ENCODE measurements at regions not wholly inside any gene's neighbourhood (a gene's known extent, or its start where the extent isn't known, plus 50 kb on each side); places are given as distances from the start of the nearest gene placed in this dataset.

DNA sequence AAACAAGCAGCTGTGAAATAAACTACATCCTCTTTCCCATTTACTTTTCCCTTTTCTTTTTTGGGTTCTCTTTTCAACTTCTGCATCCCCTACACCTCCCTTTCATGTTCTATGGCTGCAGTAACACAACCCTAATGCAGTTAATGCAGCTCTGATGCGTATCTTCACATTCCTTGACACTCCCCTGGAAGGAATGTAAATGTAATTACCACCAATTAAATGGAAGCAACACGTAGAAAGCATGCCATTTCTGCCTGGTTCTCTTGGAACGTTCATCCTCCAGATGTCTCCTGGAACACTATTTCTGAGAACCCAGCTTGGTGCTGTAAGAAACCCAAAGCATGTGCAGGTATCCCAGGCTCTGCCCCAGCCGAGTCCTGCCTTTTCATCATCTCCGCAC is 166.8 kb upstream of the FREM2 start:
- no peak overlapping the region for H3K9ac ChIP-seq (ENCODE audit: low read depth, low read length)
- H3K4me1 ChIP-seq (ENCODE audit: control insufficient read depth, insufficient read depth, low read length), result no peaks in the 10 kb centered on the region
- no peak overlapping the region for H3K4me3 ChIP-seq (ENCODE audit: low read depth, low read length)
- H3K9me3 ChIP-seq (ENCODE audit: control insufficient read depth, insufficient read depth, low read length), result no peaks in the 10 kb centered on the region
- no peaks in the 10 kb centered on the region for H3K36me3 ChIP-seq (ENCODE audit: control insufficient read depth, insufficient read depth, low read length)
- H3K27me3 ChIP-seq (ENCODE audit: control insufficient read depth, insufficient read depth, low read length), result no peaks in the 10 kb centered on the region

DNA sequence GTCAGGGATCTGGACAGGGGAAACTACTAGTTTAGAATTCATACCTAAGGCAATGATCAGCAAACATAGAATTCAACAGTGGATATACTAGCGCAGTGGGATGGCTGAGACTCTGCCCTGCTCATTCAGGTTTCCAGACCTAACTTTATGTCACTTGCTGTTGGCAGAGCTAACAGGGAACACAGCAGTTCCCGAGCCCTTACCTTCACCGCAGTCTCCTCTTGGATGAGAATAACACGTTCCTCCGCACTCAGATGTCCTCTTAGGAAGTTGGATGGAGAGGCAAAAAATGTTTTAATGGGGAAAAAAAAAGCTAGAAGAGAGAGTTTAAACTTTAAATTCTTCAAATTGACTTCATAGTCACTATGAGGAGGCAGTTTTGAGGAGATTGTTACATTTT is 159.7 kb upstream of the FREM2 start:
- Histone ChIP-seq H3K27me3 (ENCODE audit: control insufficient read depth, insufficient read depth, low read length) (no peaks in the 10 kb centered on the region), H3K9me3 (ENCODE audit: control insufficient read depth, insufficient read depth, low read length) (no peaks in the 10 kb centered on the region), H3K36me3 (ENCODE audit: control insufficient read depth, insufficient read depth, low read length) (no peaks in the 10 kb centered on the region), H3K9ac (ENCODE audit: low read depth, low read length) (no peak overlapping the region), H3K4me3 (ENCODE audit: low read depth, low read length) (no peak overlapping the region), H3K4me1 (ENCODE audit: control insufficient read depth, insufficient read depth, low read length) (peaks cover 7% of the 10 kb centered on the region)

GRCh38 chr13:38528986-38529385 is 157.9 kb upstream of the FREM2 start:
- H3K9me3 ChIP-seq (ENCODE audit: control insufficient read depth, insufficient read depth, low read length), result no peaks in the 10 kb centered on the region
- no peaks in the 10 kb centered on the region for H3K36me3 ChIP-seq (ENCODE audit: control insufficient read depth, insufficient read depth, low read length)
- H3K9ac ChIP-seq (ENCODE audit: low read depth, low read length), result no peak overlapping the region
- H3K27me3 ChIP-seq (ENCODE audit: control insufficient read depth, insufficient read depth, low read length), result no peaks in the 10 kb centered on the region
- H3K4me3 ChIP-seq (ENCODE audit: low read depth, low read length), result no peak overlapping the region
- H3K4me1 ChIP-seq (ENCODE audit: control insufficient read depth, insufficient read depth, low read length), result peaks cover 7% of the 10 kb centered on the region

DNA sequence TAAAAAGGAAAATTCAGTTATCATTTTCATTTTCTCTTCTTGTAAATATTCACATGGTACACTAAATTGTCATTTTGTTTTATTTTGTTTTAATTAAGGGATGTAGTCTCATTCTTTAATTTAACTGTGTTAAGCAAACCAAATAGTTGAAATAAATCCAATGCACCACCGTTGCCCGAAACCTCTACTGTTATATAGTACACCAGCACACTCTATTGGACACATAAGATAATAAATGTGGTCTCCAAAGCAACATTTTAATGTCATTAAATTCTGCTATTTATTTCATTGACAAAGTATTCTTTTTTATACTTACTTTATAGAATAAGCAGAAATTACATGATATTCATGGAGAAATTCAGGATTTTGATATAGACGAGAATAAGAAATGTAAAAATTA is 156.4 kb upstream of the FREM2 start:
- Histone ChIP-seq H3K9ac (ENCODE audit: low read depth, low read length) (no peak overlapping the region), H3K27me3 (ENCODE audit: control insufficient read depth, insufficient read depth, low read length) (no peaks in the 10 kb centered on the region), H3K9me3 (ENCODE audit: control insufficient read depth, insufficient read depth, low read length) (no peaks in the 10 kb centered on the region), H3K4me1 (ENCODE audit: control insufficient read depth, insufficient read depth, low read length) (peaks cover 7% of the 10 kb centered on the region), H3K4me3 (ENCODE audit: low read depth, low read length) (no peak overlapping the region), H3K36me3 (ENCODE audit: control insufficient read depth, insufficient read depth, low read length) (no peaks in the 10 kb centered on the region)

DNA sequence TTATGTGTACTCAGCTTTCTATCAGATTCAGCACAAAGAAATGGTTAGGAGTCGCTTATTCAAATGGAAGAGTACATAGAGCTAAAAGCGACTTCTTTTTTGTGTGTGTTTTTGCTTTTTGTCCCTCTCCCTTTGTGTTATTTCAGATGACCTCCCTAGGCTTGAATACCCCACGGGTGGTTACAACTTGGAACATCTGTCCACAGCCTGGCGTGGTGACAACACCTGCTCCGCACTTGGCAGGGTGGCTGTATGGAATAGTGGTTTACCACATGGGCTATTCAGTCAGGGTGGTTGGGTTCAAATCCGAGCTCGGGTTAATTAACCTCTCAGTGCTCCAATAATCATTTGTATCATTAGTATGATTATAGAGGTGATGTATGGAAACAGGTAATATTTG is 151.6 kb upstream of the FREM2 start:
- no peak overlapping the region for H3K9ac ChIP-seq (ENCODE audit: low read depth, low read length)
- no peak overlapping the region for H3K4me3 ChIP-seq (ENCODE audit: low read depth, low read length)
- H3K27me3 ChIP-seq (ENCODE audit: control insufficient read depth, insufficient read depth, low read length), result no peaks in the 10 kb centered on the region
- no peaks in the 10 kb centered on the region for H3K9me3 ChIP-seq (ENCODE audit: control insufficient read depth, insufficient read depth, low read length)
- no peaks in the 10 kb centered on the region for H3K4me1 ChIP-seq (ENCODE audit: control insufficient read depth, insufficient read depth, low read length)
- no peaks in the 10 kb centered on the region for H3K36me3 ChIP-seq (ENCODE audit: control insufficient read depth, insufficient read depth, low read length)

DNA sequence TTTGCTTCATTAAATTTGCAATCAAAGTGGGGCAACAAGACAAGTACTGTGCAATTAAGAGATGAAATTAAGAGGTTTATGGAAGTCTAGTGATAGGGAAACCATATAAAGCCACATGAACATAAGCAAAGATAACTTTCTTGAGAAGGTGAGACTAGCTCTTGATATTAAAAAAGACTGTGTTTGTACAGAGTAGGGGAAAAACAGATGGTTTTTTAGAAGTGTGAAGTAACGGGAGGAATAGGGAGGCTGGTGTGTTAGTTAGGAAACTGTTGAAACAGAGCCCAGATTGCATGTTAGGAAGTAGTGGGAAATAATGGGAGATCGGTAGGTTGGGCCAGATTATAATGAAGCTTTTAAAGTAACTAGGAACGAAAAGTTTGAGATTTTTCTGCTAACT is 149.8 kb upstream of the FREM2 start:
- Histone ChIP-seq H3K4me1 (ENCODE audit: control insufficient read depth, insufficient read depth, low read length) (no peaks in the 10 kb centered on the region), H3K4me3 (ENCODE audit: low read depth, low read length) (no peak overlapping the region), H3K9ac (ENCODE audit: low read depth, low read length) (no peak overlapping the region), H3K9me3 (ENCODE audit: control insufficient read depth, insufficient read depth, low read length) (no peaks in the 10 kb centered on the region), H3K36me3 (ENCODE audit: control insufficient read depth, insufficient read depth, low read length) (no peaks in the 10 kb centered on the region), H3K27me3 (ENCODE audit: control insufficient read depth, insufficient read depth, low read length) (no peaks in the 10 kb centered on the region)

- H3K36me3 ChIP-seq (ENCODE audit: control insufficient read depth, insufficient read depth, low read length), result no peaks in the 10 kb centered on the region
These were observed 148.5 kb upstream of the FREM2 start for GRCh38 chr13:38538422-38538821.

GRCh38 chr13:38539632-38540031 is 147.2 kb upstream of the FREM2 start:
- no peak overlapping the region for H3K4me3 ChIP-seq (ENCODE audit: low read depth, low read length)
- H3K9ac ChIP-seq (ENCODE audit: low read depth, low read length), result no peak overlapping the region
- H3K9me3 ChIP-seq (ENCODE audit: control insufficient read depth, insufficient read depth, low read length), result no peaks in the 10 kb centered on the region
- H3K36me3 ChIP-seq (ENCODE audit: control insufficient read depth, insufficient read depth, low read length), result no peaks in the 10 kb centered on the region
- H3K4me1 ChIP-seq (ENCODE audit: control insufficient read depth, insufficient read depth, low read length), result no peaks in the 10 kb centered on the region
- H3K27me3 ChIP-seq (ENCODE audit: control insufficient read depth, insufficient read depth, low read length), result no peaks in the 10 kb centered on the region

More at GRCh38 chr13:38538422-38538821, 148.5 kb upstream of the FREM2 start:
- Histone ChIP-seq H3K4me3 (ENCODE audit: low read depth, low read length) (no peak overlapping the region), H3K4me1 (ENCODE audit: control insufficient read depth, insufficient read depth, low read length) (no peaks in the 10 kb centered on the region), H3K9me3 (ENCODE audit: control insufficient read depth, insufficient read depth, low read length) (no peaks in the 10 kb centered on the region), H3K27me3 (ENCODE audit: control insufficient read depth, insufficient read depth, low read length) (no peaks in the 10 kb centered on the region), H3K9ac (ENCODE audit: low read depth, low read length) (no peak overlapping the region)

GRCh38 chr13:38542601-38543000 is 144.3 kb upstream of the FREM2 start:
- Histone ChIP-seq H3K9ac (ENCODE audit: low read depth, low read length) (no peak overlapping the region), H3K27me3 (ENCODE audit: control insufficient read depth, insufficient read depth, low read length) (no peaks in the 10 kb centered on the region), H3K4me1 (ENCODE audit: control insufficient read depth, insufficient read depth, low read length) (no peaks in the 10 kb centered on the region), H3K9me3 (ENCODE audit: control insufficient read depth, insufficient read depth, low read length) (no peaks in the 10 kb centered on the region), H3K36me3 (ENCODE audit: control insufficient read depth, insufficient read depth, low read length) (no peaks in the 10 kb centered on the region), H3K4me3 (ENCODE audit: low read depth, low read length) (no peak overlapping the region)

DNA sequence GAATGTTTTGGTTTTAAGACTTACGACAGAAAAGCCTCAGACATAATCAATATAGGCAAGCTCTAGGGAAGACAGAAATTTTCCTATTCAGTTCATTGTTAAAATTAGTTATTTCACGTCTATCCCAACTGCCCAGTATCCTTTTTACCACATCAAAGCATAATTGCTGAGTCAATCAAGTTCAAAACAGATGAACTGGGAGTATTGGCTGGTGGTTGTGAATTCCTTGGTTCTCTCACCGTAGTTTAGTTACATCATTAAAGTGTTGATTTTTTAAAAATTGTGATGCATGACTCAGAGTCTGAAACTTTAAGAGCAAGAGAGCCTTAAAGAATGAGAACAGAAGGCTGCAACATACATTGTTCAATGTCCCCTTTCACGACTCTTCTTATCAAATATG is 143.3 kb upstream of the FREM2 start:
- Histone ChIP-seq H3K27me3 (ENCODE audit: control insufficient read depth, insufficient read depth, low read length) (no peaks in the 10 kb centered on the region), H3K4me3 (ENCODE audit: low read depth, low read length) (no peak overlapping the region), H3K9ac (ENCODE audit: low read depth, low read length) (no peak overlapping the region), H3K9me3 (ENCODE audit: control insufficient read depth, insufficient read depth, low read length) (no peaks in the 10 kb centered on the region), H3K36me3 (ENCODE audit: control insufficient read depth, insufficient read depth, low read length) (no peaks in the 10 kb centered on the region), H3K4me1 (ENCODE audit: control insufficient read depth, insufficient read depth, low read length) (no peaks in the 10 kb centered on the region)

GRCh38 chr13:38563739-38564138 is 123.1 kb upstream of the FREM2 start:
- H3K36me3 ChIP-seq (ENCODE audit: control insufficient read depth, insufficient read depth, low read length), result no peaks in the 10 kb centered on the region
- H3K9ac ChIP-seq (ENCODE audit: low read depth, low read length), result no peak overlapping the region
- no peak overlapping the region for H3K4me3 ChIP-seq (ENCODE audit: low read depth, low read length)
- no peaks in the 10 kb centered on the region for H3K4me1 ChIP-seq (ENCODE audit: control insufficient read depth, insufficient read depth, low read length)
- H3K9me3 ChIP-seq (ENCODE audit: control insufficient read depth, insufficient read depth, low read length), result no peaks in the 10 kb centered on the region
- no peaks in the 10 kb centered on the region for H3K27me3 ChIP-seq (ENCODE audit: control insufficient read depth, insufficient read depth, low read length)

DNA sequence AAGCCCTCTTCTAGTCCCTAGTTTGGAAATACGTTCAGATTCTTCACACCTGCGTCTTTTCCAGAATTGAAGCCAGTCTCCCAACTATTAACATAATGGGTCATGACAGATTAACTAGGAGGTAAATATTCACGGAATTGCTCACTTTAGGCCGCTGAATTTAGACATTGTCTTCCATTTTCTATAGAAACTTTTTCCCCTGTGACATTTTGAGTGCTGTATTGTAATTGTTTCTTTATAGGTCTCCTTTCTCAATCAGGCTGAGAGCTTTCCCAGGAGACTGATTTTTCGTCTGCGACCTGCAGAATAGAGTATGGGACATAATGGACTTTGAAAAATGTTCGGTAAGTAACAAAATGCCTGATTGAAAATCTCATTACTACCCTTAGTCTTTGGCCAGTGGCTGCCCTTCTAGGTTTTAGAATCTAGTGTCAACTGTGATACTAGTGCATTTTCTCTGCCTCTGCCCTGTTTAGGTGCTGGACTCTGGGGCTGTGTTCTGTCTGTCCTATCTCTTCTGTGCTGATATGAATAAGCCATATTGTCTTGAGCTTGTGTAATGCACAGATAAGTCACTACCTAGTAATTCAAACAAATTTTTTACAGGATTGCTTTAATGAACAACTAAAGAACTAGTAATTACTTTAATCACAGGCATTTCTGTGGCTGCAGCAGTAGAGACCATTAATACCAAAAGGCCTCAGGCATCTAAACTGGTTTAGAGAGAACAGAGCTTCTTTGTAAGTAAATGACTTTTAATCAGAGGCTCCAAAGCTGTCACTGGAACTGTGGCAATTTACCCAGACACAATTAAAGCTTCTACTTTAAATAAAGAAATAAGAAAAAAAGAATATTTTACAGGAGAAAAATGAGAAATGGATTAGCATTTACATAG is 122.4 kb upstream of the FREM2 start:
- no peaks in the 10 kb centered on the region for H3K36me3 ChIP-seq (ENCODE audit: control insufficient read depth, insufficient read depth, low read length)
- no peaks in the 10 kb centered on the region for H3K4me1 ChIP-seq (ENCODE audit: control insufficient read depth, insufficient read depth, low read length)
- no peak overlapping the region for H3K4me3 ChIP-seq (ENCODE audit: low read depth, low read length)

More for the DNA sequence above, 122.4 kb upstream of the FREM2 start:
- Histone ChIP-seq H3K9me3 (ENCODE audit: control insufficient read depth, insufficient read depth, low read length) (no peaks in the 10 kb centered on the region), H3K27me3 (ENCODE audit: control insufficient read depth, insufficient read depth, low read length) (no peaks in the 10 kb centered on the region), H3K9ac (ENCODE audit: low read depth, low read length) (no peak overlapping the region)

Data from iPS-15b (cell line).